ENCODE measurements at regions not wholly inside any gene's neighbourhood (a gene's known extent, or its start where the extent isn't known, plus 50 kb on each side); places are given as distances from the start of the nearest gene placed in this dataset.

DNA sequence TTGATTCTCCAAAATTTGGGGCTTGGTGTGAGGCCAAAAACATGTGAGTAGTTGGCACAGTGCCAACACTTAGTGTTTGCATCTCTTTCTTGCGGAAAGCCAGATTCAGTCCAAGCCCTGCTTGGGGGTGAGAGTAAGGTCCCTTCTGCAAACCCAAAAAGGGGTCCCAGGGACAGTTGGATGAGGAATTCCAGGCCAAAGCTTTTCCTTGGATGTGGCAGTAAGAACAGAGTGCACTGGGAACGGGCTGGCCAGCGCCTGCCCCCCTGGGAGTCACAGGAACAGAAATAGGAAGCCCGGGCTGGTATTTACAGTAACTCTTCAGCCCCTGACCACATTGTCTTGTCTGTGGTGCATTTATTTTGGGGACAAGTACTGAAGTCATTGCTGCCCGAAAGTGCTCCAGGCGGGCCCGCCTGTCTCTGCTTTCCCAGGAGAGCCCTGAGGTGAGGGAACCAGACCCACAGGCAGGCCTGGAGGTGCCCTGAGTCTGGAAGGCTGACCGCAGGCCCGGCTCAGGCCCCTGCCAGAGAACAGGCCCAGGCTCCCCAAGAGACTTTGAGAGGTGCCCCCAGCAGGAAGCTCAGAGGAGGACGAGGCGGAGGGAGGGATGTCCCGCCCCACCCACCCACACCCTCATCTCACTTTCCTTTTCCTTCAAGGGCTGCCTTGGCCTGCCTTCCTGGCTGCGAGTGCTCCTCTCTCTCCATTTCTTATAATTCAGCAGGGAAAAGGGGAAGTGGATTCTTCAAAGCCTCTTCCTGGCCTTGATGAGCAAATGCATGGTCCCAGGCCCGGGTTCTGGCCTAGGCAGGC, 218.4 kb downstream of the MAFB start:
- no peak for TF ChIP-seq EZH2 (IDR thresholded peaks at IDR 0.05; ENCODE audit: borderline replicate concordance, low read length)
- TF ChIP-seq, protein P1, sequence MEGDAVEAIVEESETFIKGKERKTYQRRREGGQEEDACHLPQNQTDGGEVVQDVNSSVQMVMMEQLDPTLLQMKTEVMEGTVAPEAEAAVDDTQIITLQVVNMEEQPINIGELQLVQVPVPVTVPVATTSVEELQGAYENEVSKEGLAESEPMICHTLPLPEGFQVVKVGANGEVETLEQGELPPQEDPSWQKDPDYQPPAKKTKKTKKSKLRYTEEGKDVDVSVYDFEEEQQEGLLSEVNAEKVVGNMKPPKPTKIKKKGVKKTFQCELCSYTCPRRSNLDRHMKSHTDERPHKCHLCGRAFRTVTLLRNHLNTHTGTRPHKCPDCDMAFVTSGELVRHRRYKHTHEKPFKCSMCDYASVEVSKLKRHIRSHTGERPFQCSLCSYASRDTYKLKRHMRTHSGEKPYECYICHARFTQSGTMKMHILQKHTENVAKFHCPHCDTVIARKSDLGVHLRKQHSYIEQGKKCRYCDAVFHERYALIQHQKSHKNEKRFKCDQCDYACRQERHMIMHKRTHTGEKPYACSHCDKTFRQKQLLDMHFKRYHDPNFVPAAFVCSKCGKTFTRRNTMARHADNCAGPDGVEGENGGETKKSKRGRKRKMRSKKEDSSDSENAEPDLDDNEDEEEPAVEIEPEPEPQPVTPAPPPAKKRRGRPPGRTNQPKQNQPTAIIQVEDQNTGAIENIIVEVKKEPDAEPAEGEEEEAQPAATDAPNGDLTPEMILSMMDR (IDR thresholded peaks at IDR 0.05; ENCODE audit: low read length) = no peak
